Activated CD4-positive, alpha-beta memory T cell treated with anti-CD3 and anti-CD28 coated beads, Interleukin-2, amount 10 ng/mL, durations not matched to agents 7 days and 5 days (primary cell): ENCODE measurements at regions not wholly inside any gene's neighbourhood (a gene's known extent, or its start where the extent isn't known, plus 50 kb on each side); places are given as distances from the start of the nearest gene placed in this dataset.
"Not testable (repeated sequence)": the region's sequence is repeated elsewhere in the genome, so short reads cannot be mapped to it uniquely, and the experiment has no call there.

ENCODE experiments used
- CTCF ChIA-PET: fragments of 350-600 bp; sonication (Branson Sonifier 250); formaldehyde crosslinking; loops from one replicate; lab custom pipeline; 2021; ENCODE audit warnings: antibody characterized with exemption, inconsistent platforms; lab: Charles Lee
- POLR2A ChIA-PET: fragments of 350-600 bp; sonication (Branson Sonifier 250); formaldehyde crosslinking; loops from one replicate; lab custom pipeline; 2021; ENCODE audit warnings: antibody characterized with exemption; lab: Charles Lee
- DNase-seq: peaks from one replicate; pipeline ENCODE4 v3.0.0-alpha.2; 2020
- H3K27ac Mint-ChIP-seq: one replicate; pipeline ENCODE4 v1.8.0; 2021; ENCODE audit warnings: mild to moderate bottlenecking, mixed read lengths
- H3K27me3 Mint-ChIP-seq: one replicate; pipeline ENCODE4 v1.8.0; 2021; ENCODE audit warnings: mixed read lengths
- H3K36me3 Mint-ChIP-seq: one replicate; pipeline ENCODE4 v1.8.0; 2021; ENCODE audit warnings: low read depth, mixed read lengths
- H3K4me1 Mint-ChIP-seq: one replicate; pipeline ENCODE4 v1.8.0; 2021; ENCODE audit warnings: mixed read lengths
- H3K4me3 Mint-ChIP-seq: one replicate; pipeline ENCODE4 v1.8.0; 2021; ENCODE audit warnings: mild to moderate bottlenecking, mixed read lengths
- H3K9me3 Mint-ChIP-seq: one replicate; pipeline ENCODE4 v1.8.0; 2021; ENCODE audit warnings: mixed read lengths

DNA sequence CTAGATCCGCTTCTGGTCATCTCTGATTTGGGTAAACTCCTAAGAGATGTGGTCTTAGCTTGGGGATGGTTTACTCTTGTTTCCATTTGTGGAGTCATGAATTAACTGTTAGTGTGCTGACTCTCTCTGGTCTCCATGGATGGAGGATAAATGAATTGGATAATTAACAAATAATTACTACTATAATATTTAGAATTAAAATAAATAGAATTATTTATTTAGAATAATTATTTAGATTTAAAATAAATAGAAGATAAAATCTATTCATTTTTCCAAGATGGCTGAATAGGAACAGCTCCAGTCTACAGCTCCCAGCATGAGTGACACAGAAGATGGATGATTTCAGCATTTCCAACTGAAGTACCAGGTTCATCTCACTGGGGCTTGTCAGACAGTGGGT, 1587.4 kb upstream of the AGA start:
- no peak for DNase-seq
- H3K4me3 Mint-ChIP-seq = no peak overlapping the region
- H3K27ac Mint-ChIP-seq = no peak overlapping the region
- H3K27me3 Mint-ChIP-seq = no peaks in the 10 kb centered on the region
- POLR2A ChIA-PET = no interaction called here
- peaks cover 16% of the 10 kb centered on the region for H3K9me3 Mint-ChIP-seq
- H3K36me3 Mint-ChIP-seq = no peaks in the 10 kb centered on the region
- no peaks in the 10 kb centered on the region for H3K4me1 Mint-ChIP-seq
- CTCF ChIA-PET = no interaction called here

DNA sequence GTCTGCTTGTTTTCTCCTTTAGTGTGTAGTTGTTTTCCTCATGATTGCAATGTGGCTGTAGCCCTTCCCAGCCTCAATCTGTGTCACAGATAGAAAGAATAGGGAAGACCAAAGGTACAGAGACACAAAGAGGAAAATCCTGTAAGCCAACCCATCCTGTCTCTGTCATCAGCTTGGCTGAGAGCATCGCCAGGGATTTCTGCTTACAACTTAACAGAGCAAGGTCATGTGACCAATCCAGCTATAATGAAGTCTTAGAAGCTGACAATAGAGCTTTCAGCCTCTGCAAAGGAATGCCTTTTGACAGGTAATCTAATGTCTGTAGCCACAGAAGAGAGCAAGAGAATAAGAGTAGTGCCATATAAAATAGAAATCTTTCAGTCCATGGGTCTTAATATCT, 1598.0 kb upstream of the AGA start:
- CTCF ChIA-PET = no interaction called here
- no peak overlapping the region for H3K4me3 Mint-ChIP-seq
- no peaks in the 10 kb centered on the region for H3K27me3 Mint-ChIP-seq
- DNase-seq = no peak
- no peak overlapping the region for H3K27ac Mint-ChIP-seq
- peaks cover 3% of the 10 kb centered on the region for H3K9me3 Mint-ChIP-seq
- H3K36me3 Mint-ChIP-seq = no peaks in the 10 kb centered on the region
- no peaks in the 10 kb centered on the region for H3K4me1 Mint-ChIP-seq
- POLR2A ChIA-PET = no interaction called here

DNA sequence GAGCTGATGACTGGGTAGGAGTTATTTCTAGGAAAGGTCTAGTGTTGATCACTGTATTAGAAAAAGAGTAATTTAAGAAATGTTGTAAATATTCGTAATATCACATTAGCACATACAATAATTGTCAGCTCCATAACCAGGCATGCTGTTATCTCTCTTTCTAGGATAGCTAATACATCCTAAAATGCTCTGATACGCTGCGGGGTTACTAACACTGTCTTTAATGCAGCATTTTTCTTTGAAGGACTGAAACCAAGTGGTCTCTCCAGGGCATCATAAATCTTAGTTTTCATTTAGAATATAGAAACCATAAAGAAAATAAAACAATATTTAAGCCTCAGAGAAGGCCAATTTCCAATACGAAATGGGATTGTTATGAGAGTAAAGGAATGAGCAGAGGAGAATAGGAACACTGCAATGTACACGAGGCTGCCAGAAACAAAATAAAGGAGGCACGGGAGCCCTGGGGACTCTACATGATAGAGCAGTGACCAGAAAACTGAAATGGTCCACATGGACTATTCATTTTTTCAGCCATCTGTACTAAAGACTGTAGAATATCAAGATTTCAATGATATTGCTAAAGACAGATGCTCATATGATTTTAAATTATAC, 1606.7 kb upstream of the AGA start:
- no peaks in the 10 kb centered on the region for H3K4me1 Mint-ChIP-seq
- no peak overlapping the region for H3K27ac Mint-ChIP-seq
- POLR2A ChIA-PET = no interaction called here
- CTCF ChIA-PET = no interaction called here
- no peaks in the 10 kb centered on the region for H3K36me3 Mint-ChIP-seq
- no peak overlapping the region for H3K4me3 Mint-ChIP-seq
- no peaks in the 10 kb centered on the region for H3K27me3 Mint-ChIP-seq
- peaks cover 3% of the 10 kb centered on the region for H3K9me3 Mint-ChIP-seq
- no peak for DNase-seq

DNA sequence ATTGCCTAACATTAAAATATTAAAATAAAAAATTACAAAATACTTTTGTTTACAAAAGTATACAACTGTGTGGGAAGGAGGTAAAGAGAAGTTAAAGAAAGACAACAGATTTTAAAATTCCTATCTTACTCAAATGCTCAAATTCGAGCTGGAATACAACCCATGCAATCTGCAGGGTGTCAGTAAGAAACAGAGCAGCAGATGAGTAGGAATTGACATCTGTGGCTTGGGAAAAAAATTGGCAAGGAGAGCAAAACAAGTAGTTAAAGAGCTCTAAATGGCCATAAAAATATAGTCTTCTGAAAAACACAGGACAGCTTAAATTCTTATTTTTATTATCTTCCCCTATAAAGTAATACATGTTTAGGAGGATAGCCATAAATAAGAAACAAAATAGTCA, 1609.0 kb upstream of the AGA start:
- Mint-ChIP-seq H3K27ac (no peak overlapping the region), H3K9me3 (no peaks in the 10 kb centered on the region), H3K36me3 (no peaks in the 10 kb centered on the region), H3K4me1 (no peaks in the 10 kb centered on the region), H3K27me3 (no peaks in the 10 kb centered on the region), H3K4me3 (no peak overlapping the region)
- DNase-seq = no peak
- CTCF ChIA-PET = no interaction called here
- POLR2A ChIA-PET = no interaction called here

DNA sequence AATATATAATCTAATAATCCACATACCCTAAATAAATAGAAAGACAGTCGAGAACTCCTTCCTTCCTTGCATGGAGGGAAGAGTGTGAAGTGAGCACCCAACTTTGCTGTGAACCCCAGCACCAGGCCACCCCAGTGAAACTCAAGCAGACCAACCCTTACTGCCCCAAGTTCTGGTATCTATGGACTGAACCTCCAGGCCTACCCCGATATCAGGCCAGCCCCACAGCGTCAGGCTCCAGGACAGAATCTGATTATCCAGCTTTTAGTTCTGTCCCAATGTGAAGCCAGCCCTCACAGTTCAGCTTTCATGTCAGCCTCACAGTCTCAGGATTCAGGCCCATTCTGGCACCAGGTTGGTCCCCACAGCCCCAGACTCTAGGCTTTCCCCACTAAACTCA, 1617.2 kb upstream of the AGA start:
- H3K27me3 Mint-ChIP-seq = no peaks in the 10 kb centered on the region
- POLR2A ChIA-PET = no interaction called here
- CTCF ChIA-PET = no interaction called here
- H3K27ac Mint-ChIP-seq = no peak overlapping the region
- peaks cover 7% of the 10 kb centered on the region for H3K9me3 Mint-ChIP-seq
- no peaks in the 10 kb centered on the region for H3K4me1 Mint-ChIP-seq
- no peaks in the 10 kb centered on the region for H3K36me3 Mint-ChIP-seq
- no peak for DNase-seq
- no peak overlapping the region for H3K4me3 Mint-ChIP-seq

DNA sequence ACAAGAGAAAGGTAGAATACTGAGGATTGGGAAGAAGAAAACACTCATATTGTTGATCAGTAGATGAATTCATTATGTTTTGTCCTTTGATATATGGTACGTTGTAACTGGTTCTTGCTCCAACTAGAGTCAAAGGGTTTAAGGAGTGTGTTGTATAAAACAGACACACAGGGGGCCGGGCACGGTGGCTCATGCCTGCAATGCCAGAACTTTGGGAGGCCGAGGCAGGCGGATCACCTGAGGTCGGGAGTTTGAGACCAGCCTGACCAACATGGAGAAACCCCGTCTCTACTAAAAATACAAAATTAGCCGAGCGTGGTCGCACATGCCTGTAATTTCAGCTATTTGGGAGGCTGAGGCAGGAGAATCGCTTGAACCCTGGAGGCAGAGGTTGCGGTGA, 1624.0 kb upstream of the AGA start:
- CTCF ChIA-PET, H3K36me3 Mint-ChIP-seq, H3K4me1 Mint-ChIP-seq, H3K27ac Mint-ChIP-seq, H3K27me3 Mint-ChIP-seq, DNase-seq, H3K4me3 Mint-ChIP-seq, POLR2A ChIA-PET, H3K9me3 Mint-ChIP-seq: not testable (repeated sequence)

DNA sequence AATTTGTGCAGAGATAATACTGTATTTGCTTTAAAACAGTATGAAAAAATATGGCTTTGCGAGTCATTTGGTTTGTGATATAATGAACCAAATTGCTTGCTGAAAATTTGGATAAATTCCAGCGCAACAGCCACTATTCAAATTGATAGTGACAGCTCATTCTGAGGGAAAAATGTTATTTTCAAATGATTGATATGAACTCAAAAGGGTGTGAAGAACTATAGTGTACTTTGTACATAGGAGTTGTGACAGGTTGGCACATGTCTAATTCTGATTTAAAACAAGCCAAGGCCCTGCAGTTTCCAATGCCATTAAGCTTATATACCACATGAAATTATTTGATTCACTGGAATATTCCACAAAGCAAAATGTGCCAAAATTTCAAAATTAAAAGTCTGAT, 1628.9 kb upstream of the AGA start:
- H3K4me3 Mint-ChIP-seq = no peak overlapping the region
- no peaks in the 10 kb centered on the region for H3K36me3 Mint-ChIP-seq
- CTCF ChIA-PET = no interaction called here
- no peaks in the 10 kb centered on the region for H3K4me1 Mint-ChIP-seq
- DNase-seq = no peak
- no peak overlapping the region for H3K27ac Mint-ChIP-seq
- H3K9me3 Mint-ChIP-seq = peaks cover 4% of the 10 kb centered on the region
- no peaks in the 10 kb centered on the region for H3K27me3 Mint-ChIP-seq
- POLR2A ChIA-PET = no interaction called here

DNA sequence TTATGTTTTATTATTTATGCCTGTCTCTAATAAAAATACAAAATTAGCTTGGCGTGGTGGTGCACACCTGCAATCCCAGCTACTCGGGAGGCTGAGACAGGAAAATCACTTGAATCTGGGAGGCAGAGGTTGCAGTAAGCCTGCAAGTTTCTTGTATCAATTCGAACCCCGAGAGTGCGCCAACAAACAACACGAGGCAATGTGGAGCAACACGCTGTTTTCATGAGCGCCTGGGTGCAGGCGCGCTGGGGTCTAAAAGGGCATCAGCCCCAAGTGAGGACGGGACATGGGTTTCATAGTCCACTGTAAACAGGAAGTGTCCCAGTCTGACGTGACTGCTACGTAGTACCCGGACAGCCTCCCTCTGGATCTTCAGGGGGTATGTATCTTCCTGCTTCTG, 1634.6 kb upstream of the AGA start:
- Mint-ChIP-seq H3K36me3 (no peaks in the 10 kb centered on the region), H3K9me3 (peaks cover 4% of the 10 kb centered on the region), H3K27ac (no peak overlapping the region), H3K27me3 (no peaks in the 10 kb centered on the region), H3K4me1 (no peaks in the 10 kb centered on the region), H3K4me3 (no peak overlapping the region)
- POLR2A ChIA-PET = no interaction called here
- CTCF ChIA-PET = no interaction called here
- DNase-seq = no peak

DNA sequence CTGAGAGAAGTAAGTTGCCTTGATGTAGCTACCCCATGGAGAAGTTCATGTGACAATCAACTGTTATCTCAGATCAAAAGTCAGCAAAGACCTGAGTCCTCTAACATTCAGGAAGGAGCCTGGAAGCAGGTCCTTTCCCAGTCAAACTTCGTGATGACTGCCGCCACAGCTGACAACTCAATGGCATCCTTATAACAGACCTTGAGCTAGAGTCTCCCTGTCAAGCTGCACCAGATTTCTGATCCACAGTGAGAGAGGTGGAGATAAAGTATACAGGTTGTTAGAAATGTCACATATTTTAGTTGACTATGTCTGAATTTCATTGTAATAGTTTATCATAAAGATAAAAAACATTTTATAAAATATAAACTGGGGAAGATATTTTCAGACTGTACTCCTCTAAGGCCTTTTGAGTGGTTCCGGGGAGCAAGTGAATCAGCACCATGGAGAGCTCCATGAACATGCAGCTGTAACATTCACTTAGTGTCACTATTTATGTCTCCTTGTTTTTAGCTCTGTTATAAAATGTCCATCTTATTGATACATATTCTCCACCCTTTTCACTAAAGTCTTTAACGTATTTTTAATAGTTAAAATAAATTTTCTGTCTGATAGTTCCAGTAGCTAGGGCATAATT, 1653.5 kb upstream of the AGA start:
- DNase-seq = no peak
- CTCF ChIA-PET = no interaction called here
- peaks cover under 1% of the 10 kb centered on the region for H3K9me3 Mint-ChIP-seq
- no peaks in the 10 kb centered on the region for H3K27me3 Mint-ChIP-seq
- H3K4me3 Mint-ChIP-seq = no peak overlapping the region
- no peak overlapping the region for H3K27ac Mint-ChIP-seq
- POLR2A ChIA-PET = no interaction called here
- no peaks in the 10 kb centered on the region for H3K4me1 Mint-ChIP-seq
- H3K36me3 Mint-ChIP-seq = no peaks in the 10 kb centered on the region

DNA sequence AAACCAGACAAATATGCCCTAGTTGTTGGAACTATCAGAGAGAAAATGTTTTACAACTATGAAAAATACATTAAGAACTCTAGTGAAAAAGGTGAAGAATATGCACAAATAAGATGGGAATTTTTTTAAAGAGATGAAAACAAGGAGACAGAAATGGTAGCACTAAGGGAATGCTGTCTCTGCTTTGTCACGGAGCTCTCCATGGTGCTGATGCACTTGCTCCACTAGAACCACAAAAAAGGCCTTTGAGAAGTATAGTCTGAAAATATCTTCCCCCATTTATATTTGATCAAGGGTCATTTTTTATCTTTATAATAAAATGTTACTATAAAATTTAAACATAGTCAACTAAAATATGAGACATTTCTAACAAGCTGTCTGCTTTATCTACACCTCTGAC, 1655.5 kb upstream of the AGA start:
- Mint-ChIP-seq H3K9me3 (peaks cover 1% of the 10 kb centered on the region), H3K27ac (no peak overlapping the region), H3K27me3 (no peaks in the 10 kb centered on the region), H3K36me3 (no peaks in the 10 kb centered on the region), H3K4me3 (no peak overlapping the region), H3K4me1 (no peaks in the 10 kb centered on the region)
- CTCF ChIA-PET = no interaction called here
- POLR2A ChIA-PET = no interaction called here
- no peak for DNase-seq

DNA sequence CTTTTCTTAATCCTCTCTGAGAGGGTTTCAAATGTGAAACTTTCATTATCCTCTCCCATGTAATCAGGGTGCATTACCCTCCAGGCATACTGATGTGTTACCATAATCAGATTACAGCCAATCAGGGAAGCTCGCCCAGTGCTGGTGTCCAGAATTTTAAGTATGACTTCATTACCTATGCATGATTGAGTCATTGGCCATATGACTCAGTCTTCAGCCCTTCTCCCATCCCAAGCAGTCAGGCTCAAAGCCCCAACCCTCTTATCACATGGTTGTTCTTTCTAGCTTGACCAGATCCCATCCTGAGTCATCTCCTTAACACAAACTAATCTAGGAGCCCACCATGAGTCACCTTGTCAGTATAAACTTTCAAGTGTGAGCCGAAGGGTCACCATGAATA, 1668.1 kb upstream of the AGA start:
- Mint-ChIP-seq H3K4me3 (no peak overlapping the region), H3K27ac (no peak overlapping the region), H3K36me3 (no peaks in the 10 kb centered on the region), H3K27me3 (no peaks in the 10 kb centered on the region), H3K9me3 (peaks cover 9% of the 10 kb centered on the region), H3K4me1 (no peaks in the 10 kb centered on the region)
- CTCF ChIA-PET = no interaction called here
- POLR2A ChIA-PET = no interaction called here
- no peak for DNase-seq

DNA sequence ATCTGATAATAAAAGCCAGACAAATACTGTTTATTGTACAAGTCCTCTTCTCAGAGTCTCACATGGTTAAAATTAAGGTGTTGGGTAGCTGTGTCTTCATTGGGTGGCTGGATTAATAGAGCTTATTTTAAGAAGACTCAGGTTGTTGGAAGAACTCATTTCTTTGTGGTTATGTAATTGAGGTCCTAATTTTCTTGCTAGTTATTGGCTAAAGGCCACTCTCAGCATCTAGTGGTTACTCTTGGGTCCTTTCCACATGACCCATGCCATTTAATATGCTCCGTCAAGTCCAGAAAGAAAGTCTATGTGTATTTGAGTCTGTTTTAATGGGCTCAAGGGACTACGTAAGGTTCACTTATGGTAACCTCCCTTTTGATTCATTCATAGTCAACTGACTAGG, 1668.6 kb upstream of the AGA start:
- Mint-ChIP-seq H3K4me1 (no peaks in the 10 kb centered on the region), H3K4me3 (no peak overlapping the region)
- CTCF ChIA-PET = no interaction called here

DNA sequence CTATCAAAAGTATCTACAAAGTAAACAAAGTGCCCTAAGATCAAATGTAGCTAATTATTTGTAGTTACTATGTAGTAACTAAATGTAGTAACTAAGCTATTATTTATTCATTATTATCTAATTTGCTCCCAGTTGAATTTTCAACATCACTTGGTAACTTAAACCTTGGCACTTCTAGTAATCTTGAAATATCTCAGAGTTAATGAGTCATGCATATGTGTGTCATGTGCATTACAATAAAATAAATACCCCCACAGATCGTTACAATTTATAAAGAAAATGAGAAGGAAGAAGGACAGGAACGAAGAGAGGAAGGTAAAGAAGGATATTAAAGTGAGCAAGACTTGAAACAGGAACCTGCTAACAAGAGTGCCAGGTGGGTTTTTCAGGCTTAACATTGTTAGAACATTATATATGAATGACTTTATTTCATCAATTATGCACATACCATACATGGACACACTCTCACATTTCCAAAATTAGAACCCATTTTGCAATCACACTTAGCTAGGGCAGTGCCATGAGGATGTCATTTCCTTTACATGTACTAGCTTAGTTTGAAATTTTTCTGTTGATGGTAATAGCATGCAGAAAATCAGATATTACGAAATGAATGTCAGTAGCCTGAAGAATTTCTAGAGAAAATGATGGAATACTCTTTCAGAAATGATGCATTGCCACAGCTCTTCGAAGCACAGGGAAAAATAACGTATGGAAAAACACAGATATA, 1670.4 kb upstream of the AGA start:
- Mint-ChIP-seq H3K36me3 (no peaks in the 10 kb centered on the region), H3K9me3 (peaks cover 9% of the 10 kb centered on the region), H3K27ac (no peak overlapping the region), H3K27me3 (no peaks in the 10 kb centered on the region), H3K4me3 (no peak overlapping the region), H3K4me1 (no peaks in the 10 kb centered on the region)
- ChIA-PET POLR2A (no interaction called here), CTCF (no interaction called here)
- DNase-seq = no peak

More for the DNA sequence above, 1668.6 kb upstream of the AGA start:
- Mint-ChIP-seq H3K27me3 (no peaks in the 10 kb centered on the region), H3K36me3 (no peaks in the 10 kb centered on the region), H3K27ac (no peak overlapping the region), H3K9me3 (peaks cover 9% of the 10 kb centered on the region)
- POLR2A ChIA-PET = no interaction called here
- no peak for DNase-seq

DNA sequence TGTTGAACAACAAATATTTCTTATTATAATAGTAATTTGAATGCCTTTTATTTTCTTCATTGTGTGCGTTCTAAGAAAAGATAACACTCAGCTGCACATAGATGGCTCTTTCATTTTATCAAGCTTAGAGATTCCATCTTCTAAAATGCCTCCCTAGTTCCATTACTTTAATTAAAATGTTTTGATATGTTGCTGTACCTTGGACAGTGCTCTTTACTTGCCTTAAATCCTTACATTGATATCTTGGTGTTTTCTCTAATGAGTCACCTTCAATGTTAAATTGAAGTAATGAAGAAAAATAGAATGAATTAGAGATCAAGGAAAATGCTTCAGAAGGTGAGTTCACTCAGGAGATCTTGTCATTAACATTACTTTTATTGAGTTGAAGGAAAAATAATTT, 1672.4 kb upstream of the AGA start:
- Mint-ChIP-seq H3K27me3 (no peaks in the 10 kb centered on the region), H3K4me3 (no peak overlapping the region), H3K9me3 (peaks cover 11% of the 10 kb centered on the region), H3K4me1 (no peaks in the 10 kb centered on the region), H3K27ac (no peak overlapping the region), H3K36me3 (no peaks in the 10 kb centered on the region)
- CTCF ChIA-PET = no interaction called here
- POLR2A ChIA-PET = no interaction called here
- no peak for DNase-seq
